OCI-LY7 (cell line): ENCODE measurements at regions not wholly inside any gene's neighbourhood (a gene's known extent, or its start where the extent isn't known, plus 50 kb on each side); places are given as distances from the start of the nearest gene placed in this dataset.
"Not testable (repeated sequence)": the region's sequence is repeated elsewhere in the genome, so short reads cannot be mapped to it uniquely, and the experiment has no call there.

Source experiments
- EZH2phosphoT487 ChIP-seq: fragments of 200-600 bp; sonication (generic); IDR thresholded peaks from 2 replicates; pipeline ENCODE4 v1.6.1; 2018; ENCODE audit warnings: low read depth, borderline replicate concordance, mild to moderate bottlenecking, mixed run types, antibody characterized with exemption, low read length, moderate library complexity, mixed read lengths
- TF ChIP-seq, protein P1 (sequence below): fragments of 200-600 bp; sonication (generic); conservative IDR thresholded peaks from 2 replicates; pipeline ENCODE4 v1.5.1; 2014; ENCODE audit warnings: mild to moderate bottlenecking, antibody characterized with exemption, low read length, moderate library complexity, mixed read lengths

DNA sequence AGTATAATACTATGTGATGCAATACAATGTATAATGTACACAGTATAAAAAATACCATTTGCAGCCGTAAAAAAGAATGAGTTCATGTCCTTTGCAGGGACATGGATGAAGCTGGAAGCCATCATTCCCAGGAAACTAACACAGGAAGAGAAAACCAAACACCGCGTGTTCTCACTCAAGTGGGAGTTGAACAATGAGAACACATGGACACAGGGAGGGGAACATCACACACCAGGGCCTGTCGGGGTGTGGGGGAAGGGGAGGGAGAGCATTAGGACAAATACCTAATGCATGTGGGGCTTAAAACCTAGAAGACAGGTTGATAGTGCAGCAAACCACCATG is 72.6 kb upstream of the PEG3 start:
- TF ChIP-seq EZH2phosphoT487, result not testable (repeated sequence)
- TF ChIP-seq, protein P1, sequence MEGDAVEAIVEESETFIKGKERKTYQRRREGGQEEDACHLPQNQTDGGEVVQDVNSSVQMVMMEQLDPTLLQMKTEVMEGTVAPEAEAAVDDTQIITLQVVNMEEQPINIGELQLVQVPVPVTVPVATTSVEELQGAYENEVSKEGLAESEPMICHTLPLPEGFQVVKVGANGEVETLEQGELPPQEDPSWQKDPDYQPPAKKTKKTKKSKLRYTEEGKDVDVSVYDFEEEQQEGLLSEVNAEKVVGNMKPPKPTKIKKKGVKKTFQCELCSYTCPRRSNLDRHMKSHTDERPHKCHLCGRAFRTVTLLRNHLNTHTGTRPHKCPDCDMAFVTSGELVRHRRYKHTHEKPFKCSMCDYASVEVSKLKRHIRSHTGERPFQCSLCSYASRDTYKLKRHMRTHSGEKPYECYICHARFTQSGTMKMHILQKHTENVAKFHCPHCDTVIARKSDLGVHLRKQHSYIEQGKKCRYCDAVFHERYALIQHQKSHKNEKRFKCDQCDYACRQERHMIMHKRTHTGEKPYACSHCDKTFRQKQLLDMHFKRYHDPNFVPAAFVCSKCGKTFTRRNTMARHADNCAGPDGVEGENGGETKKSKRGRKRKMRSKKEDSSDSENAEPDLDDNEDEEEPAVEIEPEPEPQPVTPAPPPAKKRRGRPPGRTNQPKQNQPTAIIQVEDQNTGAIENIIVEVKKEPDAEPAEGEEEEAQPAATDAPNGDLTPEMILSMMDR, result not testable (repeated sequence)
